Occipital lobe (tissue), 1 donor: ENCODE measurements at regions not wholly inside any gene's neighbourhood (a gene's known extent, or its start where the extent isn't known, plus 50 kb on each side); places are given as distances from the start of the nearest gene placed in this dataset.
"Not testable (repeated sequence)": the region's sequence is repeated elsewhere in the genome, so short reads cannot be mapped to it uniquely, and the experiment has no call there.

Experiments
- DNase-seq: peaks from one replicate; lab custom pipeline; 2025; lab: John Stamatoyannopoulos, UW

DNA sequence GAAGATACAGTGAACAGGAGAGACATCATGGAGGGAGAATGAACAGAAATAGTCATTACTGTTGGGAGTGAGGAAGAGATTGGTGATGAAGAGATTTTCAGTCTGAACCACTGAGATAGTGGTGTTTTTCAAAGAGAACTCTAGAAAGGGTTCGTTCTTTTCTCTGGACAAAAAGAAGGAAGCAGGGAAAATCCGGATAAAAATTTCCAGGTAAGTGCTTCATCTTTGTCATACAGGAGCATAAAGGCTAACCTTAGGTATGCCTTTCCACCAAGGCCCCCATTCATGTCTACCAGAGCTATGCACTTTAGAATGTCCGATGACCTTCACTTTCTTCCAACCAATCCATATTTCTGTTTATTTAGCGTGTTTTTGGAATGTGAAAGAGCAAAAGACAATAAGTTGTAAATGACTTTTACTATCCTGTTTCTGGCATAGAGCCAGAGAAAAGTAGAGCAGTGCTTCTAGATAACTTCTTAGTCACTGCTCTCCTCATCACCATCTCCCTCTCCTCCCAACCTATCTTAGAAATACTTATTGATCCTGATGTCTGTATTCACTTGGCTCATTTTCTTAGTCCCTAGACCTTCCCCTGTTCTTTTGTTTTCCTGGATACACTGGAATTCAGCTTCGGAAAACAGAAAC, 116.5 kb downstream of the TTC6 start:
- no peak for DNase-seq

DNA sequence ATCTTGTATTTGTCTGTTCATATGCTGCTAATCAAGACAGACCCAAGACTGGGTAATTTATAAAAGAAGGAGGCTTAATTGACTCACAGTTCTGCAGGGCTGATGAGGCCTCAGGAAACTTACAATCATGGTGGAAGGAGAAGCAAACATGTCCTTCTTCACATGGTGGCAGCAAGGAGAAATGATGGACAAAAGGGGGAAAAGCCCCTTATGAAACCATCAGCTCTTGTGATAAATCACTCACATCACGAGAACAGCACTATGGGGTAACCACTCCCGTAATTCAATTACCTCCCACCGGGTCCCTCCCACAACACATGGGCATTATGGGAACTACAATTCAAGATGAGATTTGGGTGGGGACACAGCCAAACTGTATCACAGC, 117.0 kb downstream of the TTC6 start:
- not testable (repeated sequence) for DNase-seq

DNA sequence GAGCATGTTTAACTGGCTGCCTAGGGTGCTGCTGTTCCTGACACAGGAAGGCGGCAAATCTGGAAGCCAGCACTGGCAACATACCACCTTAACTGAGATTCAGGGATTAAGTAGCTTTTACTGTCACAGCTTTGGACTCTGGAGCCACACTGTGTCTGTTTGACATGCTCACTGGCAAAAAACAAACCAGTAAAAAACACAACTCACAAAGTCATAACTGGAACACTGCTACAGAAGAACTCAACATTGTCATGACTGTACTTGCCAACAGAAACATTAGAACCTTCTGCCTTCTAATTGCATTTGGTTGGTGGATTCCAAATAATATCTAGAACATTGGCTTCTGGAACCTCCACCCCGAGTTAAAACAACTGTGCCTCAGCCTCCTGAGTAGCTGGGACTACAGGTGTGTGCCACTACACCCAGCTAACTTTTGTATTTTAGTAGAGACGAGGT, 117.6 kb downstream of the TTC6 start:
- DNase-seq: no peak

DNA sequence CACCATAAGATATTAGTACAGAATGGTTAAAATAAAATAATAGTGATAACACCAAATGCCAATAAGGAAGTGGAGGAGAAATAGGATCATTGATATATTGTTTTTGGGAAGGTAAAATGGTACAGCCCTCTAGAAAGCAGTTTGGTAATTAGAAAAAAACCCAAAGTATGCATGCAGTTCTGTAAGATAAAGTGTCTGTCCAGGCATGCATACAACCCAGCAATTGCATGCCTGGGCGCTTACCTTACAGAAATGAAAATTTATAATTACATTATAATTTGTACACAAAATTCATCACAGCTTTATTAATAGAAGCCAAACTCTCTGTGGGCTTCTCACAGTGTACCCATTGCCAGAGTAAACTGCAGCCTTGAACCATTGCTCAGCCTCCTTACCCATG, 124.7 kb downstream of the TTC6 start:
- DNase-seq: no peak

DNA sequence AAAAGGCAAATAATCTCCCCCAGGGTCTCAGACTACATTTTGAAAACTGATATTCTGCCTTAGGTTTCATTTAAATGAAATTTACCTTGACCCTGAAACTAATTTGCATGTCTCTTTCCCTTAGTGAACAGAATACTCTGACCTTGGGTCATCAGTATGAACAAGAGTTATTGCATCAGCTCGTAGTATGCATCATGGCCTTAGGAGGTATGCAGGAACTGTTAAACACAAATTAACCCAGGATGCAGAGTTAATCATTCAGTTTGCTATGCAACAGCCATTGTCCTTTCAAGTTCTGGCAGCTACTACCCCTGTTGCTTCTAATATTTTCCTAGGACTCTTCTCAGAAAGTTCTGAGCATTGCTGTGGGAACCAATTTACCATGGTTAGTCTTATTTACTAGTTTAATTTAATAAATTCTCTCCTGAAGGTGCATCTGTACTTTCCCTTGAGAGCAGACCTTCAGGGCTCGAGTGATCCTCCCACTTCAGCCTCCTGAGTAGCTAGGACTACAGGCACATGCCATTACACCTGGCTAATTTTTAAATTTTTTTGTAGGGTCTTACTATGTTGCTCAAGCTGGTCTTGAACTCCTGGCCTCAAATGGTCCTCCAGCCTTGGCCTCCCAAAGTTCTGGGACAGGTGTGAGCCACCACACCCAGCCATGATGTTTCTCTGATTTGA, 126.7 kb downstream of the TTC6 start:
- DNase-seq: no peak

DNA sequence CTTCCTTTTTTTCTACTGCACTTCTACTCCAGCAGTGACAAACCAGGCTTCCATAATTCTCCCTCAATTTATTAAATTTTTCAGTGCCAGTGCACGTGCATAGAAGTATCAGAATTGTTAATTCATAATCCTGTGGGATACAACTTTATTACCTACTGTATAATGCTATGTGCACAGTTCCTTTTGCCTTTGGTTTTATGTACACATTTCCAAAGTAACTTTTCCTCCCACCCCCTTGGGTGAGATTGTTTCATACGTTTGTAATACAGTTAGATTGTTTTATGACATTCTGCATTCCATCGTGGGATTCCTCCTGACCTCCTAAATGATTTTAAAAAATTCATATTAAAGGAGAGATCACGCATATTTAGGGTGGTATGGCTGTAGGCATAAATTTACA, 128.1 kb downstream of the TTC6 start:
- no peak for DNase-seq

DNA sequence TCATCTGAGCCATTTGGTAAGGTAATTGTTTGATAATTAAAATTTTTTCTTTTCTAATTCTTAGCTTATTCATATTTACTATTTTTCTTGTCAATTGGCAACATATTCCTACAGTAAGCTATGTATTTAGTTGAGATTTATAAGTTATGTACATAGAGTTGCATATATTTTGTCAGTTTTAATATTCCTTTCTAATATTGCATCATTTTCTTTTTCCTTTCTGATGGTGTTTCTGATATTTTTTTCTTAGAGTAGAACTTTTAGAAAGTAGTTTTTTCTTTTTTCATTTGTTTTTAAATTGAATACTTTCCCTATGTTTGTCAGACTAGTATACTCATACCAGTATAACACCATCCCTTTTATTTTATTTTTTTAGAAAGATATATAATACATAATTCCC, 131.3 kb downstream of the TTC6 start:
- no peak for DNase-seq

DNA sequence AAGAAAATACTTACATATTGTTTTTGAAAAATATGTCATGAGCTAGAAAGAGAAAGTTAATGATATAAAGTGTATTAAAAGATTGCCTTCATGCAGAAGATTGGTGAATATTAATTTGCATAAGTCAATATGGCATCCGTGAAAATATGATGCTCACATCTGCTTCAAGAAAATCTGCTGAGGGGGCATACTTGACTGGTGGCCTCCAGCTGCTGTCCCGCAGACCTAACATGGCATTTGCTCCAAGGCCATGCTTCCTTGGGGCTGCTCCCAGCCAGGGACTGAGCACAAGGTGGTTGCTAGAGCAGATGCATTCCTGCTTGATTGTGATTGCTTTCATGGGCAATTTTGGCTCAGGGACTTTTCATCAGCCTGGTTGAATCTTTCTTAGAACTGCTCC, 133.8 kb downstream of the TTC6 start:
- DNase-seq: no peak

DNA sequence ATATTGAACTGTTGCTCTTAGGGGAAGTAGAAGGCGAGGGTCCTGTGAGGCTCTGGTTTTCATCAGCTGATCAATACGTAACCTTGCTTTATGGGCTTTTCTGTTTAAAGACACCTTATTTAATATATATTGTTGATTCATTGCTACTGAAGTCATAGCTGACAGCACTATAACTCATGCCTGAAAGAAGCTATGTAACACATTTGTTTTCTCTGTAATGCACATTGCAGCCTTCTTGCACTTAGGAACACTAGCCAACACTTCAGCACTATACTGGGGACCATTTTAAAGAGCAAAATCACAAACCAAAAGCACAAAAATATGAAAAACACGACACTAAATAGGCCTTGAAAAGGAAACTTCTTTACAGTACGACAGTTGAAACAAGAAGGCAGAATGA, 135.7 kb downstream of the TTC6 start:
- no peak for DNase-seq

DNA sequence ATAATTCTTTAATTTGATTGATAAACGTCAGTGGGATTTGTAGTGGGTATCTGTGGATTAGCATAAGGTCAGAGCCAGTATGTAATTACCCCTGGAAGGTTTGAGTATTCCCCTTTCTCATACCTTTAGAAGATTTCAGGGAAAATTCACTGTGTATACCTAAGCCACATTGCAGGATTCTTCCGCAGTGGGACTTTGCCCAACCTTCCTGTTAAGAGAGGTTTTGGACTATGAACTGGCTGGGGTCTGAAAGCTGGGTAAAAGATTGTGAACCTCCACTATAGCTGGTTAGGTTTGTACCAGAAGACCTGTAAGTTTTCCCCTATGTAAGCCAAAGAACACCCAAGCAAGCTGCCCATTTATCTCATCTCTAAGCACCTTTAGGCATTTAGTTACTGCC, 150.2 kb downstream of the TTC6 start:
- DNase-seq: no peak

DNA sequence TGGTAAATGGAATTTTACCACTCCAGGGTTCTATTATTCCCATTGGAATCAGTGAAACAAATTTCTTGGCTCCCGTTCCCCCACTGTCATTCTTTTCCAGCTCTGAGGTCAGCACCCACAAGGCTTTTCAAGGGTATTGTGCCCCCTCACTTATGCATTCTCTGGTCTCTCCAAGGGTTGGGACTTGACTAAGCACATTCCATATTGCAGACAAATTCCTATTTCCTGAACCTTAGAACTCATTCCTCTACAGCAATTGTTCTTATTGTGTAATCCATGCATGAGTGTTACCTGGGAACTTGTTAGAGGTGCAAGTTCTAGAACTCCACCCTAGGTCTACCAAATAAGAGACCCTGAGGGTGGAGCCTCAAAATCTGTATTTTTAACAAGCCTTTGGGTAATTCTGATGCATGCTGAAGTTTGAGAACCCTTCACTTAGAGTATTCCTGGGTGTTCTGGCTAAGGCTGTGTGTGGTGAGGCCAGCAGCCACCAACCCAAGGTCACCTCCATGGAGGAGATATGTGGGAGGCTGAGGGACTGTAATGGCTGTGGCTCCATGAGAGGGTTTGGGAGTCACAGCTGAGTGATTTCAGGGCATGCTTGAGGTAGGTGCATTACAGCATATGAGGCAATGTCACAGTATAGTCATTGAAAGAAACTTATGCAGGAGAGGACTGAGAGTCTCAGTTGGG, 150.9 kb downstream of the TTC6 start:
- DNase-seq: no peak

DNA sequence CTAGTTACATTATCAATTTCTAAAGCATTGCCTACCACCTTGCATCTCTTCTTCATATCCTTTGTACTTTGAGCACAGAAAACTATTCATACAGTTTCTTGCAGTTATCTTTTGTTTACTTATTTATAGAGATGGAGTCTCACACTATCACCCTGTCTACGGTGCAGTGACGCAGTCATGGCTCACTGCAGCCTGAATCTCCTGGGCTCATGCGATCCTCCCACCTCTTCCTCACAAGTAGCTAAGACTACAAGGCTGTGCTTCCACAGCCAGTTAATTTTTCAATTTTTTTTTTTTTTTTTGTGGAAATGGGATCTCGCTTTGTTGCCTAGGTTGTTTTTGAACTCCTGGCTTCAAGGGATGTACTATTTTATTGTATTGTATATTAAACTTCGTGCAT, 158.0 kb downstream of the TTC6 start:
- no peak for DNase-seq

DNA sequence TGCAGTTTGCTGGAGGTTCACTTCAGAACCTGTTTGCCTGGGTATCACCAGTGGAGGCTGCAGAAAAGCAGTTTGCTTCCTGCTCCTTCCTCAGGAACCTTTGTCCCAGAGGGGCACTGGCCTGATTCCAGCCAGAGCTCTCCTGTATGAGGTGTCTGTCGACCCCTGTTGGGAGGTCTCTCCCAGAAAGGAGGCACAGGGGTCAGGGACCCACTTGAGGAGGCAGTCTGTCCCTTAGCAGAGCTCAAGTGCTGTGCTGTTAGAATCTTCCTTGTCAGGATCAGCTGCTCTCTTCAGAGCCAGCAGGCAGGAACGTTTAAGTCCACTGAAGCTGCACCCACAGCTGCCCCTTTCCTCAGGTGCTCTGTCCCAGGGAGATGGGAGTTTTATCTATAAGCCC, 164.8 kb downstream of the TTC6 start:
- not testable (repeated sequence) for DNase-seq

DNA sequence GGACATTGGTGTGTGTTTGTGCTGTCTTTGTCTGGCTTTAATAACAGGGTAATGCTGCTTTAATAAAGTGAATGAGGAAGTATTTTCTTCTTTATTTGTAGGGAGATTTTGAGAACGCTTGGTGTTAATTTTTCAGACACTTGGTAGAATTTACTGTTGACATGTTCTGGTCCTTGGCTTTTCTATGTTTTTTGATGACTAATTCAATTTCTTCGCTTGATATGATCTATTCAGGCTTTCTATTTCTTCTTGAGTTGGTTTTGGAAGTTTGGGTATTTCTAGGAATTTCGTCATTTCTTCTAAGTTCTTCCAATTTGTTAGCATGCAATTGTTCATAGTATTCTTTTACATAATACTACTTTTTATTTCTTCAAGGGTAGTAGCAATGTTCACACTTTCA, 167.8 kb downstream of the TTC6 start:
- DNase-seq: no peak

DNA sequence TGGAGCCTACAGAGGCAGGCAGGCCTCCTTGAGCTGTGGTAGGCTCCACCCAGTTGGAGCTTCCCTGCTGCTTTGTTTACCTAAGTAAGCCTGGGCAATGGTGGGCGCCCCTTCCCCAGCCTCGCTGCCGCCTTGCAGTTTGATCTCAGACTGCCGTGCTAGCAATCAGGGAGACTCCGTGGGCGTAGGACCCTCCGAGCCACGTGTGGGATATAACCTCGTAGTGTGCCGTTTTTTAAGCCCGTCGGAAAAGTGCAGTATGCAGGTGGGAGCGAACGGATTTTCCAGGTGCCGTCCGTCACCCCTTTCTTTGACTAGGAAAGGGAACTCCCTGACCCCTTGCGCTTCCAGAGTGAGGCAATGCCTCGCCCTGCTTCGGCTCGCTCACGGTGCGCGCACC, 176.9 kb downstream of the TTC6 start:
- DNase-seq: not testable (repeated sequence)

DNA sequence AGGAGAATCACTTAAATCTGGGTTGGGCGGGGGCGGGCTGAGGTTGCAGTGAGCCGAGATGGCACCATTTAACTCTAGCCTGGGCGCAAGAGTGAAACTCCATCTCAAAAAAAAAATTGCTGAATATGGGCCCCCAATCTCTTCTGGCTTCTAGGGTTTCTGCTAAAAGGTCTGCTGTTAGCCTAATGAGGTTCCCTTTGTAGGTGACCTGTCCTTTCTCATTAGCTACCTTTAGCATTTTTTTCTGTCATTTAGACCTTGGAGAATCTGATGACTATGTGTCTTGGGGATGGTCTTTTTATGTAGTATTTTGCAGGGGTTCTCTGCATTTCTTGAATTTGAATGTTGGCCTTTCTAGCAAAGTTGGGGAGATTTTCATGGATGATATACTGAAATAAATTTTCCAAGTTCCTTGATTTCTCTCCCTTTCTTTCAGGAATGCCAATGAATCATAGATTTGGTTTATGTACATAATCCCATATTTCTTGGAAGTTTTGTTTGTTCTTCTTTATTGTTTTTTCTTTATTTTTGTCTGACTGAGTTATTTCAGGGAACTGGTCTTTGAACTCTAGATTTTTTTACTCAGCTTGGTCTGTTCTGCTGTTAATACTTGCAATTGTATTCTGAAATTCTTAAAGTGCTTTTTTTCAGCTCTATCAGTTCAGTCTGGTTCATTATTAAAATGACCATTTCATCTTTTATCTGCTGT, 181.5 kb downstream of the TTC6 start:
- no peak for DNase-seq

DNA sequence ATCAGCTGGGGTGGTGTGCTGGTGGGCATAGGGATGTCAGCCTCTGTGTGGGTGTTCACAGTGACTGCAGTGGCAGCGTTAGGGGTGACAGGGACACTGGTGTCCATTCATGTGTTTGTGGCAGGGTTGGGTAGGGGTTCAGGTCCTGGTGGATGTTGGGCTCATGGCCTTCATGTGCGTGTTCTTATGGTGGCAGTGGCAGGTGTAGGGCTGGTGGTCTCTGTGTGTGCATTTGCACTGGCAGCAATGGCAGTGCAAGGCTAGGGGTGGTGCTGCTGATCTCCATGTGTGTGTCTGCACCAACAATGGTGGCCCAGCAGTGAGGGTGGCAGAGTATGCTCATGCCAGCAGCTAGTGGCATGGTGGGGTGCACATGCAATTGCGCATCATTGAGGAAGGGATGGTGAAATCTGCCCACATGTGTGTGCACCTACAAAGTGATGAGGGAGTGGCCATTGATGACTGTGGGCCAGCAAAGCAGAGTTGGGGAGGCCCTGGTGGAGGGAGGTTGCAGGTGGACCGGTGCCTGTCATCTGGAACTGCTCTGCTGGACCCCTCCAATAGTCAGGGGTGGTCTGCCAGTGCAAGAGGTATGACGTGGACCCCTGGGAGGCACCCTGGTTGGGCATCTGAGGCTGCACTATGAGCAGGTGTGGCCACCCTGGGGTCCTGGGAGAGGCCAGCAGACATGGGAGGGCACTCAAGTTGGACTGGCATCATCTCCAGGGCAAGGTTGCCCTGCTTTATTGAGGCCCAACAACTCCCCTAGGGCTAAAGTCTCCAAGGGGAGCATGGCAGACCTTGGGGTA, 182.9 kb downstream of the TTC6 start:
- DNase-seq: no peak

DNA sequence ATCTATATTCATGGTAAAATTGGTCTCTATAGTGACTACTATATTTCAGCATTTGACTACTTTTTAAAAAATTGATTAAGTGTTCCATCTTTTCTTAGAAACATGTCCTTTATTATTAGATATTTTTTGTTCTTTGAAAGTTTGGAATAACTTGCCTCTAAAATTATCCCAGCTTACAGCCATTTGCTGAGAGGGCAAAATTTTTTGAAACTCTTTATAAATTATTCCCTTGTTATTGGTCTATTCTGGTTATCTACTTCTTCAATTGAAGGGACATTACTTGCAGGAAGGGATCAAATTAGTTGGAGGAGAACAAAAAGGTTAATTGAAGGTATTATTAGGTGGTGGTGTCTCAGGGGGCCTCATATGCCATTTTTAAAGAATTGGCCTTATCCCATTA, 184.1 kb downstream of the TTC6 start:
- no peak for DNase-seq

DNA sequence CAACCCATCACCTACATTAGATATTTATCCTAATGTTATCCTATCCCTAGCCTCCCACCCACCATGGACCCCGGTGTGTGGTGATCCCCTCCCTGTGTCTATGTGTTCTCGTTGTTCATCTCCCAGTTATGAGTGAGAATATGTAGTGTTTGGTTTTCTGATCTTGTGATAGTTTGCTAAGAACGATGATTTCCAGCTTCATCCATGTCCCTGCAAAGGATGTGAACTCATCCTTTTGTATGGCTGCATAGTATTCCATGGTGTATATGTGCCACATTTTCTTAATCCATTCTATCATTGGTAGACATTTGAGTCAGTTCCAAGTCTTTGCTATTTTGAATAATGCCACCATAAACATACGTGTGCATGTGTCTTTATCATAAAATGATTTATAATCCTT, 185.3 kb downstream of the TTC6 start:
- DNase-seq: not testable (repeated sequence)

DNA sequence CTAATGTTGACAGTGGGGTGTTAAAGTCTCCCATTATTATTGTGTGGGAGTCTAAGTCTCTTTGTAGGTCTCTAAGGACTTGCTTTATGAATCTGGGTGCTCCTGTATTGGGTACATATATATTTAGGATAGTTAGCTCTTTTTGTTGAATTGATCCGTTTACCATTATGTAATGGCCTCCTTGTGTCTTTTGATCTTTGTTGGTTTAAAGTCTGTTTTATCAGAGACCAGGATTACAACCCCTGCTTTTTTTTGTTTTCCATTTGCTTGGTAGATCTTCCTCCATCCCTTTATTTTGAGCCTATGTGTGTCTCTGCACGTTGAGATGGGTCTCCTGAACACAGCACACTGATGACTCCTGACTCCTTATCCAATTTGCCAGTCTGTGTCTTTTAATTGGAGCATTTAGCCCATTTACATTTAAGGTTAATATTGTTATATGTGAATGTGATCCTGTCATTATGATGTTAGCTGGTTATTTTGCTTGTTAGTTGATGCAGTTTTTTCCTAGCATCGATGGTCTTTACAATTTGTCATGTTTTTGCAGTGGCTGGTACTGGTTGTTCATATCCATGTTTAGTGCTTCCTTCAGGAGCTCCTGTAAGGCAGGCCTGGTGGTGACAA, 188.9 kb downstream of the TTC6 start:
- not testable (repeated sequence) for DNase-seq

DNA sequence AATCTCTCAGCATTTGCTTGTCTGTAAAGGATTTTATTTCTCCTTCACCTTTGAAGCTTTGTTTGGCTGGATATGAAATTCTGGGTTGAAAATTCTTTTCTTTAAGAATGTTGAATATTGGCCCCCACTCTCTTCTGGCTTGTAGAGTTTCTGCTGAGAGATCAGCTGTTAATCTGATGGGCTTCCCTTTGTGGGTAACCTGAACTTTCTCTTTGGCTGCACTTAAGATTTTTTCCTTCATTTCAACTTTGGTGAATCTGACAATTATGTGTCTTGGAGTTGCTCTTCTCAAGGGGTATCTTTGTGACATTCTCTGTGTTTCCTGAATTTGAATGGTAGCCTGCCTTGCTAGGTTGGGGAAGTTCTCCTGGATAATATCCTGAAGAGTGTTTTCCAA, 189.4 kb downstream of the TTC6 start:
- not testable (repeated sequence) for DNase-seq
